Mesenchymal stem cell (in vitro differentiated cells and primary cell): ENCODE measurements at regions not wholly inside any gene's neighbourhood (a gene's known extent, or its start where the extent isn't known, plus 50 kb on each side); places are given as distances from the start of the nearest gene placed in this dataset.

Experiments used
- DNase-seq: peaks from one replicate; pipeline ENCODE4 v3.0.0-alpha.2; 2013
- H2AFZ ChIP-seq: one replicate; pipeline ENCODE4 v1.6.1; 2013; ENCODE audit warnings: low read depth, mild to moderate bottlenecking, control low read depth, inconsistent platforms, low read length, moderate library complexity
- H2AK5ac ChIP-seq: 2 replicates; pipeline ENCODE4 v1.6.1; 2013; ENCODE audit warnings: low read length, moderate library complexity, mild to moderate bottlenecking, inconsistent platforms; ENCODE audit not compliant: severe bottlenecking
- H2BK120ac ChIP-seq: one replicate; pipeline ENCODE4 v1.6.1; 2013; ENCODE audit warnings: low read depth, mild to moderate bottlenecking, inconsistent platforms, low read length, moderate library complexity
- H2BK12ac ChIP-seq, 2 experiments: one replicate each; pipeline ENCODE4 v1.6.1; 2013; ENCODE audit warnings: inconsistent platforms in 2 of 2, low read length in 2 of 2, mild to moderate bottlenecking in 2 of 2, moderate library complexity in 2 of 2, control low read depth in 1 of 2
- H2BK15ac ChIP-seq: one replicate; pipeline ENCODE4 v1.6.1; 2013; ENCODE audit warnings: mild to moderate bottlenecking, low read depth, inconsistent platforms; ENCODE audit not compliant: poor library complexity, severe bottlenecking
- H2BK5ac ChIP-seq: 2 replicates; pipeline ENCODE4 v1.6.1; 2013; ENCODE audit warnings: low read depth, mild to moderate bottlenecking, low read length, control low read depth, inconsistent platforms; ENCODE audit not compliant: poor library complexity, severe bottlenecking
- H3K14ac ChIP-seq, 2 experiments: one replicate each; pipeline ENCODE4 v1.6.1; 2013; ENCODE audit warnings: inconsistent platforms in 2 of 2, low read length in 2 of 2, control low read depth in 1 of 2, mild to moderate bottlenecking in 1 of 2, moderate library complexity in 1 of 2
- H3K18ac ChIP-seq, 2 experiments: one replicate each; pipeline ENCODE4 v1.6.1; 2013; ENCODE audit warnings: inconsistent platforms in 2 of 2, low read length in 2 of 2, control low read depth in 1 of 2, low read depth in 1 of 2, mild to moderate bottlenecking in 1 of 2
- H3K23ac ChIP-seq, 2 experiments: one replicate each; pipeline ENCODE4 v1.6.1; 2013; ENCODE audit warnings: inconsistent platforms in 2 of 2, low read length in 2 of 2, mild to moderate bottlenecking in 2 of 2, moderate library complexity in 2 of 2, control low read depth in 1 of 2
- H3K27ac ChIP-seq: 2 replicates; pipeline ENCODE4 v1.5.1; 2013; ENCODE audit warnings: mild to moderate bottlenecking, moderate library complexity, low read length, control low read depth, inconsistent platforms; ENCODE audit not compliant: poor library complexity, severe bottlenecking
- H3K27me3 ChIP-seq, 2 experiments: 2 replicates each; pipeline versions ENCODE4 v1.6.1 to v1.7.0; 2013; ENCODE audit warnings: low read length in 2 of 2, mild to moderate bottlenecking in 2 of 2, moderate library complexity in 2 of 2, control low read depth in 1 of 2, inconsistent platforms in 1 of 2; ENCODE audit not compliant: control insufficient read depth in 1 of 2, insufficient read depth in 1 of 2
- H3K36me3 ChIP-seq, 2 experiments: 2 replicates each; pipeline versions ENCODE4 v1.6.1 to v1.7.0; 2013; ENCODE audit warnings: low read length in 2 of 2, control low read depth in 1 of 2, inconsistent platforms in 1 of 2, low read depth in 1 of 2, mild to moderate bottlenecking in 1 of 2; ENCODE audit not compliant: insufficient read depth in 2 of 2, control insufficient read depth in 1 of 2
- H3K4ac ChIP-seq, 2 experiments: one replicate each; pipeline ENCODE4 v1.6.1; 2013; ENCODE audit warnings: inconsistent platforms in 2 of 2, low read length in 2 of 2, mild to moderate bottlenecking in 2 of 2, moderate library complexity in 2 of 2, control low read depth in 1 of 2, low read depth in 1 of 2
- H3K4me1 ChIP-seq: 2 replicates; pipeline ENCODE4 v1.6.1; 2013; ENCODE audit warnings: low read depth, low read length, control low read depth; ENCODE audit not compliant: control insufficient read depth, insufficient read depth
- H3K4me2 ChIP-seq: 2 replicates; pipeline ENCODE4 v1.6.1; 2013; ENCODE audit warnings: low read length, mild to moderate bottlenecking, inconsistent platforms; ENCODE audit not compliant: poor library complexity, severe bottlenecking
- H3K4me3 ChIP-seq, 2 experiments: 2 replicates each; pipeline versions ENCODE4 v1.5.1 to v1.7.0; 2013; ENCODE audit warnings: low read length in 2 of 2, mild to moderate bottlenecking in 2 of 2, control low read depth in 1 of 2, low read depth in 1 of 2; ENCODE audit not compliant: insufficient read depth in 1 of 2
- H3K79me1 ChIP-seq: replicated peaks from 2 replicates; pipeline ENCODE4 v1.6.1; 2013; ENCODE audit warnings: mild to moderate bottlenecking, control low read depth, low read length, inconsistent platforms; ENCODE audit not compliant: poor library complexity, severe bottlenecking
- H3K9ac ChIP-seq: 2 replicates; pipeline ENCODE4 v1.7.0; 2013; ENCODE audit warnings: mild to moderate bottlenecking, low read length, moderate library complexity
- H3K9me3 ChIP-seq: 2 replicates; pipeline ENCODE4 v1.7.0; 2013; ENCODE audit warnings: mild to moderate bottlenecking, low read length; ENCODE audit not compliant: control insufficient read depth
- H4K8ac ChIP-seq: one replicate; pipeline ENCODE4 v1.6.1; 2013; ENCODE audit warnings: inconsistent platforms, mild to moderate bottlenecking, low read length, moderate library complexity
- H4K91ac ChIP-seq: one replicate; pipeline ENCODE4 v1.6.1; 2013; ENCODE audit warnings: mild to moderate bottlenecking, low read length, inconsistent platforms
- WGBS: methylation state at CpG from one replicate; pipeline ENCODE4 v1.1.7; 2013; ENCODE audit warnings: mixed read lengths; 5-methylcytosine and 5-hydroxymethylcytosine counted together

DNA sequence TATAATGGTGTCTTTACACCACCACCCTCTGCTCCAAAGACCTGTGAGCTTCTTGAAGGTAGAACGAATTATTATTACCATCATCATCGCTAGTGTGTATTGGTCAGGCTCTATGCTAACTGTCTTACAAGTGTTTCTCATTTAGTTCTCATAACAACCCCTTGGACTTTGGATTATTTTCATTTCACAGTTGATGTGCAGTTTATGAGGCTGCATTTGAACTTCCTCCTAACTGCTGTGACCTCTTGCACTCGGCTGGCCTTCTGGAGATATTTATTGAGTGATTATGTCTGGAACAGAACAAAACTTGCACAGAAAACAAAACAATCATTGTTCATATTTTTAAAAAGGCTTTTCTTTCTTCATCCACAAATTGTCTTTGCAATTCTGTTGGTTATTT lies 306.3 kb upstream of the SGCD start:
- Histone ChIP-seq H3K4me3 (no peak overlapping the region), H4K8ac (no peak overlapping the region), H2AK5ac (no peak overlapping the region), H3K9me3 (no peaks in the 10 kb centered on the region), H3K4ac (no peak overlapping the region), H3K14ac (no peak overlapping the region), H2BK15ac (no peak overlapping the region), H3K36me3 (no peaks in the 10 kb centered on the region), H3K79me1 (no peaks in the 10 kb centered on the region), H3K18ac (no peak overlapping the region), H3K9ac (no peak overlapping the region), H2BK5ac (no peak overlapping the region), H3K23ac (no peak overlapping the region), H3K27ac (no peak overlapping the region), H2BK120ac (no peak overlapping the region), H2AFZ (no peak overlapping the region), H4K91ac (no peak overlapping the region), H2BK12ac (no peak overlapping the region), H3K4me2 (no peak overlapping the region), H3K27me3 (no peaks in the 10 kb centered on the region), H3K4me1 (no peaks in the 10 kb centered on the region)
- DNase-seq, result no peak
- WGBS, result 100% methylated on average over 2 of the region's 3 CpGs

DNA sequence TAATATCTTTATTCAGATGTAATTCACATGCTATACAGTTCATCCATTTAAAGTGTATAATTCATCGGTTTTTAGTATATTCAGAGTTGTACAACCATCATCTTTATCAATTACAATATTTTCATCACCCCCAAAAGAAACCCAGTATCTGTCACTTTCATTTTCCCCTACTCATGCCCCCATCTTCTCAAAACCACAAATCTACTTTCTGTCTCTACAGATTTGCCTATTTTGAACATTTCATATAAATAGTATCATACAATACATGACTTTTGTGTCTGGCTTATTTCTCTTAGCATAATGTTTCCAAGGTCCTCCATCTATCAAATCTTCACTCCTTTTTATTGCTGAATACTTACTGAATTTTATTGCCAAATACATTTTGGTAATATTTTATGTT lies 305.1 kb upstream of the SGCD start:
- Histone ChIP-seq H3K27me3 (no peaks in the 10 kb centered on the region), H4K91ac (no peak overlapping the region), H3K14ac (no peak overlapping the region), H2BK12ac (no peak overlapping the region), H4K8ac (no peak overlapping the region), H3K4ac (no peak overlapping the region), H3K9me3 (peaks cover 6% of the 10 kb centered on the region), H3K4me3 (no peak overlapping the region), H3K27ac (no peak overlapping the region), H3K4me1 (no peaks in the 10 kb centered on the region), H3K79me1 (no peaks in the 10 kb centered on the region), H3K36me3 (no peaks in the 10 kb centered on the region), H2BK5ac (no peak overlapping the region), H2BK15ac (no peak overlapping the region), H3K18ac (no peak overlapping the region), H2AK5ac (no peak overlapping the region), H2BK120ac (no peak overlapping the region), H3K23ac (no peak overlapping the region), H3K9ac (no peak overlapping the region), H2AFZ (no peak overlapping the region), H3K4me2 (no peak overlapping the region)
- WGBS, result 55% methylated on average over 1 of the region's 1 CpG
- DNase-seq, result no peak

DNA sequence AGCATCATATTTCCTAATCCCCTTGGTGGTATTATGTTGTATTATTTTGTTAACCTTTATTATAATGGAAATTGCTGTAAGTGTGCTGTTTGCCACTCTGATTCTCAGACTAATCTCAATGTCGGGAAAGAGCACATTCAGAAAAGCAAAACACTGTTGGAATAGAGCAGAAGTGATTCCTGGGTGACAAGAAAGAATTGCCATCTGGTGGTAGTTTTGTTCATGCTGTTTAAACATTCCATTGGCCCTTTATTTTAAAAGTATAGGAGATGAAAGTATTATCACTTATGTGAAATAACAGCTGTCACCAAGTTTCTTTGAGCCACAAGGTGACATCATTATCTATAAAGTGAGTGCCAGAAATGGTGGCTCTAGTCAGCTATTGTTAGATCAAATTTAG lies 301.3 kb upstream of the SGCD start:
- H3K27me3 ChIP-seq, result no peaks in the 10 kb centered on the region
- DNase-seq, result no peak
- H3K23ac ChIP-seq, result no peak overlapping the region
- no peak overlapping the region for H2BK5ac ChIP-seq
- no peaks in the 10 kb centered on the region for H3K4me1 ChIP-seq
- WGBS, result 83% methylated on average over 1 of the region's 1 CpG
- H3K36me3 ChIP-seq, result no peaks in the 10 kb centered on the region
- no peak overlapping the region for H4K91ac ChIP-seq
- H2BK12ac ChIP-seq, result no peak overlapping the region
- H2AK5ac ChIP-seq, result no peak overlapping the region
- no peak overlapping the region for H3K4ac ChIP-seq
- H2BK15ac ChIP-seq, result no peak overlapping the region
- no peak overlapping the region for H3K14ac ChIP-seq
- no peak overlapping the region for H3K18ac ChIP-seq
- no peak overlapping the region for H3K9ac ChIP-seq
- H3K27ac ChIP-seq, result no peak overlapping the region
- no peak overlapping the region for H3K4me3 ChIP-seq
- no peak overlapping the region for H2BK120ac ChIP-seq
- no peak overlapping the region for H2AFZ ChIP-seq
- H4K8ac ChIP-seq, result no peak overlapping the region
- no peak overlapping the region for H3K4me2 ChIP-seq
- peaks cover 6% of the 10 kb centered on the region for H3K9me3 ChIP-seq
- no peaks in the 10 kb centered on the region for H3K79me1 ChIP-seq

DNA sequence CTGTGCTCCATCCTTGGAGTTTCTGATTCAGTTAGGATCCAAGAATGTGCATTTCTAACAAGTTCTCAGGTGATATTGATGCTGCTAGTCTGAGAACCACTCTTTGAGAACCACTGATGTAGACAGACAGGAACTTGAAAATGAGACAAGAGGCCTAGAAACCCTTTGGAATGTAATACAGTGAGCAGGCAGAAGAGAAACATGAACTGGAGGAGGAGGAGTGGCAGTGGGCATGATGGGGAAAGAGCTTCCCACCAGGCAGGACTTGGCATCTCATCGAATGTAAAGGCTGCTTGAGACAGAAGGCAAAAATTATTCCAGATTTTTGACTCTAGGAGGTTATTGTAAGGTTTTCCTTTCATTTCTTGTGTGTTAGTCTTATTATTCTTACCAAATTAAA lies 295.8 kb upstream of the SGCD start:
- H2BK120ac ChIP-seq, result no peak overlapping the region
- DNase-seq, result no peak
- no peak overlapping the region for H2AFZ ChIP-seq
- no peak overlapping the region for H4K8ac ChIP-seq
- H3K4me2 ChIP-seq, result no peak overlapping the region
- no peak overlapping the region for H4K91ac ChIP-seq
- H3K14ac ChIP-seq, result no peak overlapping the region
- no peaks in the 10 kb centered on the region for H3K4me1 ChIP-seq
- H3K9ac ChIP-seq, result no peak overlapping the region
- no peaks in the 10 kb centered on the region for H3K79me1 ChIP-seq
- no peaks in the 10 kb centered on the region for H3K36me3 ChIP-seq
- no peak overlapping the region for H2AK5ac ChIP-seq
- no peak overlapping the region for H3K27ac ChIP-seq
- H2BK12ac ChIP-seq, result no peak overlapping the region
- H2BK5ac ChIP-seq, result no peak overlapping the region
- peaks cover 5% of the 10 kb centered on the region for H3K9me3 ChIP-seq
- no peak overlapping the region for H2BK15ac ChIP-seq
- H3K4me3 ChIP-seq, result no peak overlapping the region
- no peak overlapping the region for H3K23ac ChIP-seq
- no peak overlapping the region for H3K4ac ChIP-seq
- no peak overlapping the region for H3K18ac ChIP-seq
- 83% methylated on average over 1 of the region's 1 CpG for whole genome bisulfite sequencing
- no peaks in the 10 kb centered on the region for H3K27me3 ChIP-seq
